ENCODE measurements at regions not wholly inside any gene's neighbourhood (a gene's known extent, or its start where the extent isn't known, plus 50 kb on each side); places are given as distances from the start of the nearest gene placed in this dataset.

DNA sequence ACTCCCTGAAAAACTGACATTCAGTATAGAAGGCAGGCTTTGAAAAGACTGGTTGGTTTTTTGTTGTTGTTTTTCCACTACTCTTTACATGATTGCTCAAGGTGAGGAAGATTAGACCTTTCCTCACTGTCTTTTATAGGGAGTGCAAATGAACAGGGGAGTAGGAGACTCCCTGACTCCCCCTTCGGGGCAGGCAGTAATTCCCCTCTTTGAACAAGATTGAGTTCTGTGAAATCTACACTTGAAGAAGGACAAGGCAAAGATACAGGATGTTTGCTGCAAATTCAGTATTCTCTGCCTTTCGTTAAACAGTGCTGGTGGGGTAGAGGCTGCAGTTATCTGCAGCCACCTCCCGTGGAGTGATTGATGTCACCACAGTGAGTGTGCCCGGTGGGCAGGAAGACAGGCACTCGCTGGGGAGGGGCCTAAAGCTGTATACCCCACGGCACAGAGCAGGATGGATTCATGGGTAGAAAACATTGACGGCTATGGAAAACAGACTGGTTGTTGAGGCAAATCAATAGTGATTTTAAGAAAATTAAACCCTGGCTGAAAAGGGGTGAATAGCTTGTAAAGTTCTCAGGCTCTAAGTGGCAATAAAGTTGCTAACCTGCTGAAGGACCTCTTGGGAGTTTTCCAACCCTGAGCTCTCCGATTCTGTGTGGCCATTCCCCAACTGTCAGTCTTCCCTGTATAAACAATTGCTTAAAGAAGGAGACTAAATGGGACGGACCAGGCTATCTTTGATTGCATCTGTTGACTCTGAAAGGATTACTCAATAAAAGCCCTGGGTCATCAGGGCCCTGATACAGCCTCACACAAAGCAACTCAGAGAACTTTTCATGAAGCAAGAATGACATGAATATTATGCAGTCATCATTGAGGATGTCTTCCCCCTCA, 308.3 kb downstream of the TBC1D4 start (continued):
- TF ChIP-seq ZNF281 (CRISPR knock-in tag; IDR thresholded peaks at IDR 0.05; ENCODE audit: borderline replicate concordance) (no peak), MTA3 (CRISPR knock-in tag; IDR thresholded peaks at IDR 0.05) (no peak), ELF1 (CRISPR knock-in tag; IDR thresholded peaks at IDR 0.05) (no peak), ZNF772 (CRISPR knock-in tag; IDR thresholded peaks at IDR 0.05) (no peak), ELF3 (CRISPR knock-in tag; IDR thresholded peaks at IDR 0.05) (no peak), ZNF768 (CRISPR knock-in tag; IDR thresholded peaks at IDR 0.05) (no peak), ZNF576 (CRISPR knock-in tag; IDR thresholded peaks at IDR 0.05) (no peak)

DNA sequence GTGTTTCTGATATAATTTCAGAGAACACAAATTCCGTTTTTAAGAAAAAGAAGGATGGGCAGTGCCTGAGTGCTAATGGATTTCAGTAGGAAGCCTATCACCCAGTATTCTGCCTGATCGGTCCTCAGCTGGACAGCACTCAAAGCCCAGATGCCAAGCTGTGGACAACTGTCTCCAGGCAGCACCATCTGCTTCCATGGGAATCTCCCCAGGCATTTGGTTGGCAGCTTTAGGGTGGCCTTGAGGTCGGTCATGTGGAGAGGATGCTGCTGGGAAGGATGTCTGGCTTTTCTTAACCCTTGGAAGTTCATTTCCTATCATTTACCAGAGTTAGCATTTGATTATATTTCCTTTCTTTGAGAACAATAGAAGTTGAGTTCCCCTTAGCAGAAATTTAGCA, 311.7 kb downstream of the TBC1D4 start:
- CTCF ChIA-PET (ENCODE audit: low intra/inter-chr PET ratio, low total read pairs), result no interaction called here
- no peak for TF ChIP-seq ZNF441 (CRISPR knock-in tag; IDR thresholded peaks at IDR 0.05; ENCODE audit: borderline replicate concordance)
- TF ChIP-seq, protein P1, sequence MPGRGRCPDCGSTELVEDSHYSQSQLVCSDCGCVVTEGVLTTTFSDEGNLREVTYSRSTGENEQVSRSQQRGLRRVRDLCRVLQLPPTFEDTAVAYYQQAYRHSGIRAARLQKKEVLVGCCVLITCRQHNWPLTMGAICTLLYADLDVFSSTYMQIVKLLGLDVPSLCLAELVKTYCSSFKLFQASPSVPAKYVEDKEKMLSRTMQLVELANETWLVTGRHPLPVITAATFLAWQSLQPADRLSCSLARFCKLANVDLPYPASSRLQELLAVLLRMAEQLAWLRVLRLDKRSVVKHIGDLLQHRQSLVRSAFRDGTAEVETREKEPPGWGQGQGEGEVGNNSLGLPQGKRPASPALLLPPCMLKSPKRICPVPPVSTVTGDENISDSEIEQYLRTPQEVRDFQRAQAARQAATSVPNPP (CRISPR knock-in tag; IDR thresholded peaks at IDR 0.05), result no peak
- TF ChIP-seq ARID5B (CRISPR knock-in tag; IDR thresholded peaks at IDR 0.05), result no peak
- no peak for TF ChIP-seq ELF4 (CRISPR knock-in tag; IDR thresholded peaks at IDR 0.05; ENCODE audit: borderline replicate concordance)
- no peak for TF ChIP-seq HNRNPK (IDR thresholded peaks at IDR 0.05; ENCODE audit: low read depth, low read length, poor library complexity, severe bottlenecking)
- no peak for TF ChIP-seq MIER2 (CRISPR knock-in tag; IDR thresholded peaks at IDR 0.05)
- no peak for TF ChIP-seq ZNF652 (CRISPR knock-in tag; IDR thresholded peaks at IDR 0.05; ENCODE audit: borderline replicate concordance, low read depth)
- TF ChIP-seq KAT2B (IDR thresholded peaks at IDR 0.05; ENCODE audit: borderline replicate concordance, low read depth, low read length), result no peak
- TF ChIP-seq SMARCE1 (IDR thresholded peaks at IDR 0.05; ENCODE audit: borderline replicate concordance), result no peak

More for the DNA sequence above, 311.7 kb downstream of the TBC1D4 start:
- Histone ChIP-seq H3K9me3 (ENCODE audit: low read length) (no peaks in the 10 kb centered on the region), H3K4me3 (replicated peaks in 1 of 3; ENCODE audit: insufficient read depth in 1 of 3, low read depth in 2 of 3, low read length in 3 of 3) (no peak overlapping the region), H3K4me1 (ENCODE audit: insufficient read depth, low read length) (no peaks in the 10 kb centered on the region), H4K20me1 (ENCODE audit: insufficient read depth, low read length) (no peaks in the 10 kb centered on the region), H3K36me3 (replicated peaks in 1 of 2; ENCODE audit: control insufficient read depth in 1 of 2, insufficient read depth in 2 of 2, low read length in 2 of 2) (no peaks in the 10 kb centered on the region), H3K27me3 (ENCODE audit: control insufficient read depth in 1 of 2, insufficient read depth in 2 of 2, low read length in 2 of 2) (no peaks in the 10 kb centered on the region), H3K27ac (ENCODE audit: extremely low read length, insufficient read depth, low read length) (no peak overlapping the region), H3K9ac (ENCODE audit: insufficient read depth, low read depth, low read length) (no peak overlapping the region), H3K79me2 (ENCODE audit: insufficient read depth, low read length) (no peaks in the 10 kb centered on the region), H2AFZ (ENCODE audit: low read length) (no peak overlapping the region), H3K4me2 (ENCODE audit: low read depth, low read length) (no peak overlapping the region)
- in situ Hi-C loops (cut with HindIII; ENCODE audit: extremely low pct_ligation_motif_present, low pct_unique_long_range_greater_than_20kb), result no loop called here
- POLR2A ChIA-PET, result no interaction called here
- BruUV-seq (replicated peaks), result no TSS peak
- intact Hi-C loops (cut with micrococcal nuclease; ENCODE audit: unreplicated experiment), result no loop called here
- FAIRE-seq (no peak), DNase-seq (ENCODE audit: low spot score) (no peak), ATAC-seq (no peak)
- 3% methylated on average over 3 of the region's 3 CpGs for WGBS (ENCODE audit: low lambda C conversion rate)
